Left cardiac atrium (tissue), 4 donors: ENCODE measurements at regions not wholly inside any gene's neighbourhood (a gene's known extent, or its start where the extent isn't known, plus 50 kb on each side); places are given as distances from the start of the nearest gene placed in this dataset.
"Not testable (repeated sequence)": the region's sequence is repeated elsewhere in the genome, so short reads cannot be mapped to it uniquely, and the experiment has no call there.

Experiments
- ATAC-seq, 2 donors: fragments of 200-7000 bp; cut with Tn5 transposase; one replicate each; pipeline ENCODE4 v1.9.1; 2020; ENCODE audit warnings: mild to moderate bottlenecking in 2 of 2, moderate library complexity in 2 of 2
- DNase-seq: peaks from one replicate; pipeline ENCODE4 v3.0.0-alpha.2; 2020
- intact Hi-C, 2 donors: fragments of 100-400 bp; cut with DNase I; formaldehyde crosslinking; loops; one replicate each; pipeline versions ENCODE4 v1.14.1 to v1.15.1; 2022 to 2023
- donor health status: DM: no; HTN: yes; CAD: no.
- donor health status: DM: no; HTN: yes; CAD: no; lungs with severe emphysema.
- donor health status: DM: yes; HTN: yes; CAD: no.
- donor health status: Dilated cardiomyopathy.

DNA sequence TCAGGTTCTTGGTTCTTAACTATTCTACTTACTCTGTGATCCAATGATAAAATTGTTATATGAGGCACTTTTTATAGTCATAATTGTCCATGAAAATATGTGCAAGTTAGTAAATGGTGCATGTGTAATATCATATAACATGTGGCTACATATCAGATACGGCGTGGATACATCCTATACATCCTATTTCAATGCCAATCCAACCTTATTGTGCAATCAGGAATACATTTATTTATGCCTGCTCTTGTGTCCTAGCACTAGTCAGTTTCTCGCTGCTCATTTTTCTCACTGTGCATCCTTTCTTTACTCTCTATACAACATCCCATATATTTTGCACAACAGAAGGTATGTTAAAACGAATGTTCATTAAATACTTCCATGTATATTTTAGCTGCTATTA is 1141.1 kb downstream of the FAT4 start:
- intact Hi-C loops, result no loop called here
- no peak for ATAC-seq

DNA sequence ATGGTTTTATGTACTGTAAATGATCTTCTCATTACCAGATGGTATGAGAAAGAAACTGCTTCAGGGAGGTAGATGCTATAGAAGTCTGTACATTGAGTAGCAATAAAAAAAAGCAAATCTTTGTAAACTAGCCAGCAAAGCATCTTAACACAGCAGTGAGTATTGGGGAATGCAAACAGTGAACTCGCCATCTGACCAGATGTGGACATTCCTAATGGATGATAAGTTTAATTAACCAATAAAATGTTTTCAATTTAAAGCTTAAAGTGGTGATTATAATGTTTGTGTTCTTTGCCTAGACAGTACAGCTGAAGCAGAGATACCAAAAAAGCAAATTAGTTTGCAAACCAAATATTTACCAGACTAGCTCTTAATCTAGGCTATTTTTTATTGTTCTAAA is 1144.2 kb downstream of the FAT4 start:
- DNase-seq, result no peak
- ATAC-seq, result no peak
- intact Hi-C loops, result no loop called here

More for the DNA sequence above, 1141.1 kb downstream of the FAT4 start:
- DNase-seq, result no peak

DNA sequence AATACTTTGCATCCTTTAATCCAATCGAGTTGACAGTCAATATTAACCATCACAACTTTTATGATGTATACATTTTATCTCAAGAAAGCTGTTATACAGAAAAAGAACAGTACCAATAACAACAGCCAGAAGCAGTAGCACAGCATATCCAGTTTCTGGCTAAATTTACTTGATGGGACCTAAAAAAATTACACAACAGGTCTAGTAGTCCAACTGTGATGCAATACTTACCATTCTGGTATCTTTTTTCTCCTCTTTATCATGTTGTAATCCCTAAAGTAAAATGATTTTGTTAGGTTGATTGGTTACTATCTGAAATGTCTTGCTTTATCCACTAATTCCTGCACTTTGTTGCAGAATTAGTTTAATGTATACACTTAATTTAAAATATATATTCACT is 1150.6 kb downstream of the FAT4 start:
- DNase-seq, result no peak
- ATAC-seq, result no peak
- intact Hi-C loops, result no loop called here

DNA sequence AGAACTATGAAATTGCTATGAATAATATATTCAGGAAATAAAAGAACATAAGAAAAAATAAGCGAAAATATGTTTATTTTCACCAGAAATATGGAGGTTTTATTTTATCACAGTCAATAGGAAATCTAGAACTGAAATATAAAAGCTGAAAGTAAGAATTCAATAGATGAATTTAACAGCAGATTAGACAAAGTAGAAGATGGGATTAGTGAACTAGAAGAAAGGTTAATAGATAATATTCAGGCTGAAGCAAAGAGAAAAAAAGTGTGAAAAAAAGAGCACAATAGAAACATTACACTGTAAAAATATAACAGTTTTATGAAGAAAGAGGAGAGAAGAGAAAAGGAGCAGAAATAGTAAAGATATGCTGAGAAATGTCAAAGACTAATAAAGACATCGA is 1152.1 kb downstream of the FAT4 start:
- ATAC-seq (no peak), DNase-seq (no peak)
- intact Hi-C loops, result no loop called here

DNA sequence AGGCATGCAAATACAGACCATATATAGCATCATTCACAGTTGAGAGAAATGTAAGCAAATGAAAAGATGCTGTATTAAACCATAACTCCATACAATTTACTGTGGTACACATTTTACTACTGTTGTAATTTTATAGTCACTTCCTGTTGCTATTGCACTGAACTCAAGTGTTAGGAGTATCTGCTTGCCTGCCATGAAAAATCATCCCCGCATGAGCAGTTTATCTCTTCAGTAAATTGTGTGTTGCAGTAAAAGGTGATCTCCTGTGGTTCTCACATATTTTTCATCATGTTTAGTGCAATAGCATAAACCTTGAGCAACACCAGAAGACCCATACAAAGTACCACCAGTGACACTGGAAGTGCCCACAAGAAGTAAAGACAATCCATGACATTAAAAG is 1153.4 kb downstream of the FAT4 start:
- no peak for ATAC-seq
- no peak for DNase-seq
- intact Hi-C loops, result no loop called here

DNA sequence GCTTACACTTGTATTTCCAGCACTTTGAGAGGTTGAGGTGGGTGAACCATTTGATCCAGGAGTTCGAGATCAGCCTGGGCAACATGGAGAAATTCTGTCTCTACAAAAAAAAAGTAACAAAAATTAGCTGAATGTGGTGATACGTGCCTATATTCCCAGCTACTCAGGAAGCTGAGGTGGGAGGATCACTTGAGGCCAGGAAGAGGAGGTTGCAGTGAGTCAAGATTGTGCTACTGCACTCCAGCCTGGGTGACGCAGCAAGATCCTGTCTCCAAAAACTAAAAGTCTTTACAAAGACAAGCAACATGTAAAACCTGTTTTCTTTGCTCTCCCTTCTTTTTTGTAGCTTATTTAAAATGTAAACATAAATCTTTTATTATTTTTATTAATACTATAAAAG is 1156.1 kb downstream of the FAT4 start:
- intact Hi-C loops, result no loop called here
- DNase-seq (no peak), ATAC-seq (no peak)

DNA sequence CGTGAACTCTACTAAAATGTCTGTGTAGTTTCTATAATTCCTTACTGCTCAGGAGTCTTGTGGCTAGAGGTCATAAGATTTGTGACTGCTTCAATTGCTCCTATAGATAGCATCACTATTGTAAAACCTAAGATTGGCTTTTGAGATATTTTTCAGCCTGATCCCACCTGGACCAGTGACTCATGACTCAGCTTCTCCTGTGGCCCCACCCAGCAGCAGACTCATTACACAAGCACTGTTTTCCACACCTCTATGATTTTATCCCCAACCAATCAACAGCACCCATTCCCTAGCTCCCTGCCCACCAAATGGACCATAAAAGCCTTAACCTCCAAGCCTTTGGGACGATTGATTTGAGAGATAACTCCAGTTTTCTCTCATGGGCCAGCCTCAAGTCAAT is 1157.0 kb upstream of the INTU start:
- ATAC-seq (no peak), DNase-seq (no peak)
- intact Hi-C loops, result no loop called here

DNA sequence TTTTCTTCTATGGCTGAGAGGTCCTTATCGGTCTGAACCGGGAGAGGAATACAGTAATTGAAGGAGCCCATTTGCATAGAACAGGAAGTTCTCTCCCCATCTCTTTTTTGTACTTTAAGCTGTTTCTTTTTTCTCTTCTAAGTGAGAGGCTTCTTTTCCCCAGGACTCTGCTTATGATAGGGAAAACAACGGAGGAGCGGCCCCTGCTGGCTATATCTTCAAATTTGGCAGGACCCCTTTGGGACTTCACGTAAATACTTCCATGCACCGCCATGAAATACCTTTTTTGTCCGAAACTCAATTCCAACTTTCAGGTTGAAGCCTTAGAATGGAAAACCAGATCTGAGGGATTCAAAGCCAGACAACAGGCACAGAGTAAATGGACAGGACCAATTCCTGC is 1153.0 kb upstream of the INTU start:
- no peak for DNase-seq
- no peak for ATAC-seq
- intact Hi-C loops, result no loop called here

DNA sequence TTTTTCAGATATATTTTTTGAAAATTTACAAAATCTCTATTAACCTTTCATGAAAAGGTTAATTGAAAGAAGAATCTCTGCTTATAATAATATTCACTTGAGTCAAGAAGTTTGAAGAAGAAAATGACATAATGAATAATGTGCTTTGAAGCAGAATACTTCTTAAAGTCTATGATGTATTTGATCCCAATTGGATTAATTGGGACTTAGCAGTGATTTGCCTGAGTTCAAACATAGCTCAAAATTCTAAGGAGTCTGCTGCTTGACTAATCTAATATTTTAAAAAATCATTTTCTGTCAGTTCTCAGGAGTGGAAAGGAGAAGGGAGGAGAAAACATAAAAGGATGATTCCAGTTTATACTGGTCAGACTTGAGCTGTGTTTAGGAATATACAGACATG is 1150.4 kb upstream of the INTU start:
- intact Hi-C loops, result no loop called here
- DNase-seq, result no peak
- no peak for ATAC-seq

DNA sequence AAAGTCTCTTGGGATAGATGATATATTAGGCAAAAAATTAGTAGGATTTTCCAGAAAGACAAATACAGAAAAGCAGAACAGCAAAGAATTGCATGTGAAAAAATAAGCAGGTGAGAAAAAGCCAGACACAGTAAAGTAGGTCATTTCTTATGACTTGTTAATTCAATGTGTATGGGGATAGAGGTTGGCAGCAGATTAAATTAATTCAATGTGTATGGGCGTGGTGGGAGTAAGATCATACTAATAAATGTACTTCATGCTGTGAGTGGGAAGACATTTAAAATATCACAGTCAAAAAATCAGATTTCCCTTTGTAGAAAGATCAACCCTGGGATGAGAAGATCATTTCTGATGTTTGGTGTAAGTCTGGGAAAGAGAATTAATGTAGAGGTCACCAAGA is 1146.4 kb upstream of the INTU start:
- DNase-seq (no peak), ATAC-seq (no peak)
- intact Hi-C loops, result no loop called here

DNA sequence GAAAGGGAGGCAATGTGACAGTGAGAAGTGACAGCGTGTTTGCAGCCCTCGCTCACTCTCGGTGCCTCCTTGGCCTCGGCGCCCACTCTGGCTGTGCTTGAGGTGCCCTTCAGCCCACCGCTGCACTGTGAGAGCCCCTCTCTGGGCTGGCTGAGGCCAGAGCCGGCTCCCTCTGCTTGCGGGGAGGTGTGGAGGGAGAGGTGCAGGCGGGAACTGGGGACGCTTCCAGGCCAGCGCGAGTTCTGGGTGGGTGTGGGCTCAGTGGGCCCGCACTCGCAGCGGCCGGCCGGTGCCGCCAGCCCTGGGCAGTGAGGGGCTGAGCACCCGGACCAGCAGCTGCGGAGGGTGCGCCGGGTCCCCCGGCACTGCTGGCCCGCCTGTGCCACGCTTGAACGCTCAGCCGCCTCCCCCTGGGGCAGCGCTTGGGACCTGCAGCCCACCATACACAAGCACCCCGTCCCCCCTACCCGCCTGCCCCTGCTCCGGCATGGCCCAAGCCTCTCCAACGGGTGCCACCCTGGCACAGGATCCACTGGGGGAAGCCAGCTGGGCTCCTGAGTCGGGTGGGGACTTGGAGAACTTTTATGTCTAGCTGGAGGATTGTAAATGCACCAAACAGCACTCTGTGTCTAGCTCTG is 1142.8 kb upstream of the INTU start:
- ATAC-seq (no peak), DNase-seq (no peak)
- intact Hi-C loops, result no loop called here

DNA sequence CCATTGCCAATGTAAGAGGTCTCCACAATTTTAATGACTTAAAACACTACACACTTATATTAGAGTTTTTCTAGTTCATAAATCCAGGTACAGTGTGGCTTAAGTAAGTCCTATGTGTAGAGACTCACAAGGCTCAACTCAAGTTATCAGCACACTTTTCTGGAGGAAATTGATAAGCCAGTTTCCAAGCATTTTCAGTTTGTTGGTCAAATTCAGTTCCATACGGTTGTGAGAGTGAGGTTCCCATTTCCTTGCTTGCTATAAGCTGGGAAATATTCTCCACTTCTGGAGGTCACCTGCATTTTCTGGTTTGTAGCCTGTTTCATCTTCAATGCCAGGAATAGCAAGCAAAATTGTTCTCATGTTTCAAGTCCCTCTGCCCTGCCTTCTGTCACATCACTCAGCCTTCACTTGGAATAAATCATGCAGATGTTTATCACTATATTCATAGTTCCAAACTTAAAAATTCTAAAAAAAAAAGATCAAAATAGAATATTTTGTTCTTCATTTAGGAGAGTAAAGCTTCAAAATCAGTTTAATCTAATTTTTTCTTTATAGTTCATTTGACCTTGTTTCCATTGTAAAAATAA is 1137.5 kb upstream of the INTU start:
- ATAC-seq (no peak), DNase-seq (no peak)
- intact Hi-C loops, result no loop called here

DNA sequence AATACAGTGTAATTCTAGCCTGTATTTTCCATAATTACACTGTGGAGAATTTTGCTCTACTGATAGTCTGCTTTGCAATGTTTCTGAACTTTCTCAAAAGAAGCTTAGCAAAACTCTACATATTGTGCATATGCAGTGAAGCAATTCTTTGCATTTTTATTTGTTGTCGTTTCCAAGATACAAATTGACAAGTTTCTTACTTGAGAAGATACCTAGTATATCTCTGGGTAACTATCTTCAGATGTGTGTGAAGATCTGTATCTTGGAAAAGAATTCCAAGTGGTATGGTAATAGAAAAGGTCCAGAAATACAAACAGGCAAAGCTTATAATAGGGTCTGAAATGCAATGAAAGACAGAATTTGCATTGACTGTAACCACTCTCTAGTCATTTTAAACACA is 1119.8 kb upstream of the INTU start:
- DNase-seq, result no peak
- intact Hi-C loops, result no loop called here
- ATAC-seq, result no peak

DNA sequence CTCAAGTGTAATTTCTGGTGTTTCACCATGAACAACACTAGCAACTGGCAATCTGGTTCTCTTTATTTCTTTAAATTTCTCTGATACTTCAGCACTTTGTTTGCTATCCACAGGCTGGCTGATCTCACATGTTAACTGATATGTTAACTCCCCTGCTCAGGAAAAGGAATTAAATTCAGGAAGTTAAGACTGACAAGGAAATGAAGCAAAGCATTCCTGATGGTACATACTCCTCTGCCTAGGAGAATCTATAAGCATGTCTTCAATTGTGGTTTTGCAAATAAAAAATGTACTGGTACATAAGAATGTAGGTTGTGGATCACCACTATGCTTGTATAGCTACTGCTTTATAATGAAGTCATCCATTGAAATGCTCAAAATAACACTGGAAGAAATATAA is 1119.2 kb upstream of the INTU start:
- intact Hi-C loops, result no loop called here
- DNase-seq, result no peak
- no peak for ATAC-seq

DNA sequence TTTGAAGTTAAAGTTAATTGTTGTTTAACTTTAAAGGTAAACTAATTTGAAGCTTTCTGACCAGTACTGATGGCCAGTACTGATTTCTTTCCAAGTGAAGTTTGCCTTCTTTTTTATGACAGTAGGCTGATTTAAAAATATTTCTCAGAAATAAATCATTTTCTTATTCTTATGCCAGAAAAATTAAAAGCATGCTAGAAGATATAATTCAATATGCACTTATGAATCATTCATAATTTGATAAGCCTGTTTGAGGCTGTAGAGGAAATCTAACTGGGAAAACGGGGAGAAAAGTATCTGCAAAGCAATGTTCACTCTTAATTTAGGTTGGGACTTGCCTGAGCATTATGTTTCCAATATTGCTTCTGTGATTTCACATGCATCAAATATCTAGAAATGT is 1112.0 kb upstream of the INTU start:
- intact Hi-C loops, result no loop called here
- DNase-seq (no peak), ATAC-seq (no peak)

DNA sequence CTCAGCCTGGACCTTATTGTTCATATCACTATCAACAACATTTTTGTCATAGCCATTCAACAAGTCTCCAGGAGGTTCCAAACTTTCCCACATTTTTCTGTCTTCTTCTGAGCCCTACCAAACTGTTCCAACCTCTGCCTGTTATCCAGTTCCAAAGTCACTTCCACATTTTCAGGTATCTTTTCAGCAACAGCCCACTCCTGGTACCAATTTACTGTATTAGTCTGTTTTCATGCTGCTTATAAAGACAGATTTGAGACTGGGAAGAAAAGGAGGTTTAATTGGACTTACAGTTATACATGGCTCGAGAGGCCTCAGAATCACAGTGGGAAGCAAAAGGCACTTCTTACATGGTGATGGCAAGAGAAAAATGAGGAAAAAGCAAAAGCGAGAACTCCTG is 1107.4 kb upstream of the INTU start:
- ATAC-seq, DNase-seq, intact Hi-C loops: not testable (repeated sequence)

DNA sequence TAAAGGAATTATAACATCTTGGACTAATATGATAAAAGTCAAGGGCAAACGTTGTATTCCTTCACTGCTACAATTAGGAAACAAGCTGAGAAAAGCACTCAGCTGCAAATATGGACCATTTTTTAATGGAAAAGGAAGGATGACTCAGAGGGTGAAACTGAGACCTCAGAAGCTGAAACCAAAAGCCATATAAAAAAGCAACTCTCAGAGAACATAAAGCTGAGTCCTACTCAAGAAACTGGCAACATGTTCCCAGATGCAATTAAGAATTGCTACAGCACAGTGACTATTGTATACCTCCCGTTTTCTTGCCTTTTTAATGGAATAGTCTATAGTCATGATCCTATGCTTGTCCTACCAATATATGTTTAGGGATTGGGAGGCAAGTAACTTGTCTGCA is 1106.4 kb upstream of the INTU start:
- no peak for DNase-seq
- ATAC-seq, result no peak
- intact Hi-C loops, result no loop called here

DNA sequence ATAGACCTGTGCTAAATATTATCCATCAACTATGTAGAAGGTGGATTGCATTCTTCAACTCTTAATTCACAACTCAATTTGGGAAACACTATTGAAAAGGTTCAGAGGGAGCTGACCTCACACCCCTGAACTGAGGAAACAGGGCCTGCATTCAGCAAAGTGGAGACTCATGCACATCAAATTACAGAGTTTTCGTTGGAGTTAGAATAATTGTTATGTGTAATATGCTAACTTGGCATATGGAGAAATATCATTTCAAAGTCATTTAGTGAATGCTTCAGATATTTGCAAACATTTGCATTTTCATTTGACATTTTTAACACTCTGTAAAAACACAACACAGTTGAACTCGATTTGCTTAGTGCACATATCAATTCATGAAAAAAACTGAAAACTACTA is 1102.8 kb upstream of the INTU start:
- DNase-seq (no peak), ATAC-seq (no peak)
- intact Hi-C loops, result no loop called here

DNA sequence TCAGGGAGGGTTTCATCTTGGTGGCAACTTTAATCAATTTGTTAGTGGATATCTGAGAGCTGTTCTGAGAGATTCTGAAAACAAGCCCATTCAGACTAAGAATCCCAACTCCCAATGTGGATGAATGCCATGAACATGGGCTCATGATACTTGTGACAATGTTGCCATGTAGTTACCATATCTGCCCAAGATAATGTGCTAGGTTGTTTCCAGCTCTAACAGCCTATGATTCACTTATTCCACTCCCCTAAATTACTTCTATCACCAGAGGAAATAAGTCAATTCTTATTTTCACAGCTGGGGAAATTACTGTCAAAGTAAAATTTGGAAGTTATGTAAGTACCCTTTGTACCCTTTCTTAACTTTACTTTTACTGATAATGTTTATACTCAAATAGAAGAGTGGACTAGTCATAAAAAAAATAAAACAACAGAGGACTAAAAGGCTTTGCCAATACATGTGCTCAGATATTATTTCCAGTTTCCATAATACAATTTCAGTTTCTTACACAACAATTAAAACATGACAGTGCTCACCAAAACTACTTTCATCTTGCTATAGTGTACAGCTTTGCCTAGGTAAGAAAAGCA is 1101.7 kb upstream of the INTU start:
- DNase-seq, result no peak
- intact Hi-C loops, result no loop called here
- ATAC-seq, result peak; percentile 59 to 92

DNA sequence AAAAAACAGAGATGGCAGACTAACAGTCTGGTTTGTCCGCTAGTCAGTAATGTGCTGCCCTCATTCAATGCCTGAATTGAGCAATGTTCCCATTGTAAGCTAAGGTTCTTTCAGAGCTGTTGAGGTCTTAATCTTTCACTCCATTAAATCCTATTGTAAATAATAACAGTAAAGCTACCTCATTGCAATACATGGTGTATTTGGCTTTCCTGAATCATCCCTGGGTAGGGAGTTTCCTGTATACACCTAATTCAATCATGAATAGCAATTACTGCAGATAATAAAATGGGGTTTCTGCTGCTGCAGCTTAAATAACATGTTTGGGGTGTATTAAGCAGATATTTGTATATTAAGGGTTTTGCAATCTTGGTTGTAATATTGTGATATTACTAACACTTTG is 1100.2 kb upstream of the INTU start:
- no peak for ATAC-seq
- intact Hi-C loops, result no loop called here
- DNase-seq, result no peak

DNA sequence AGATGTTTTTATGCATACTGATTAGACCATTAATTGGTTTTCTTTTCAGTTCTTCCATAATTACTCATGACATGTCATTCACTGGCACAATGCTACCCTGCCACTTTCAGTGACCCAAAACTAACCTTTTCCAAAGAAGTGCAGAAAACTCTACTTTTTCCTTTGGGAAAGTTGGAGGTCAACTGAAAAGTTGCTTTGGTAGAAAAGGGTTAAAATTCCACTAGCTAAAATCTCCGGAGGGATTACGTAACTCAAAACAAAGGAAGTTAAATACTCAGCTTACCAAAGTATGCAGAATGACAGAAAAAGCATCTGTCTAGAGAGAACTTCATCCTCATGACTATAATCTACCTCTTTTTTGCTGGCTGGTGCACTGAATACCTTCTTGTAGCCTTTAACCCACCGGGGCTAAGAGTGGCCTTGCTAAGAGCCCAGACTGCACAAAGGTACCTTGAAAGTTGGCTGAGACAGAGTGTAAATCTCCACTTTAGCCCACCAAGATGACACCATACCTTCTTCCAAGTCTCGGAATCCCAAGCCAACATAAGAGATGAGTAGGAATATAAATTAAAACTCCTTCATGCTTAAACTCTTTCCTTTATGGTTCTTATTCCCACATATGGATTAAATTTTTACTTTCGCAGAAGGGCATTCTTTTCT is 1099.5 kb upstream of the INTU start:
- no peak for DNase-seq
- ATAC-seq, result no peak
- intact Hi-C loops, result no loop called here
